HEK293 (cell line): ENCODE measurements at regions not wholly inside any gene's neighbourhood (a gene's known extent, or its start where the extent isn't known, plus 50 kb on each side); places are given as distances from the start of the nearest gene placed in this dataset.

Experiments
- HOXD13 ChIP-seq: sonication (generic); formaldehyde crosslinking; IDR thresholded peaks from 2 replicates; pipeline ENCODE4 v1.8.0; 2022; ENCODE audit warnings: missing genetic modification reagents, borderline replicate concordance
- MEIS1 ChIP-seq: sonication (generic); formaldehyde crosslinking; IDR thresholded peaks from 2 replicates; pipeline ENCODE4 v1.8.1; 2022; ENCODE audit warnings: missing genetic modification reagents, mild to moderate bottlenecking, borderline replicate concordance
- MYNN ChIP-seq: fragments of 450-650 bp; formaldehyde crosslinking; IDR thresholded peaks from 2 replicates; pipeline ENCODE4 v1.5.1; 2016; ENCODE audit warnings: missing biosample characterization, missing genetic modification characterization, borderline replicate concordance
- TCF7L2 ChIP-seq: IDR thresholded peaks from 2 replicates; pipeline ENCODE4 v1.6.1; 2011; ENCODE audit warnings: low read depth, mild to moderate bottlenecking, inconsistent platforms, low read length, moderate library complexity, borderline replicate concordance
- YY1 ChIP-seq: fragments of 450-650 bp; formaldehyde crosslinking; IDR thresholded peaks from 2 replicates; pipeline ENCODE4 v1.5.1; 2018; ENCODE audit warnings: missing biosample characterization, missing genetic modification characterization
- ZBTB8A ChIP-seq: fragments of 450-650 bp; formaldehyde crosslinking; IDR thresholded peaks from 2 replicates; pipeline ENCODE4 v1.5.1; 2016; ENCODE audit warnings: missing biosample characterization, missing genetic modification characterization
- ZFP37 ChIP-seq: fragments of 450-650 bp; formaldehyde crosslinking; IDR thresholded peaks from 2 replicates; pipeline ENCODE4 v1.5.1; 2016; ENCODE audit warnings: missing biosample characterization, missing genetic modification characterization
- ZIC2 ChIP-seq: fragments of 450-650 bp; formaldehyde crosslinking; IDR thresholded peaks from 2 replicates; pipeline ENCODE4 v1.5.1; 2016; ENCODE audit warnings: missing biosample characterization, missing genetic modification characterization
- ZNF701 ChIP-seq: fragments of 450-650 bp; formaldehyde crosslinking; IDR thresholded peaks from 2 replicates; pipeline ENCODE4 v1.5.1; 2016; ENCODE audit warnings: missing biosample characterization, missing genetic modification characterization
- ZNF791 ChIP-seq: fragments of 450-650 bp; formaldehyde crosslinking; IDR thresholded peaks from 2 replicates; pipeline ENCODE4 v1.5.1; 2016; ENCODE audit warnings: missing biosample characterization, missing genetic modification characterization
- TF ChIP-seq, protein P1 (sequence below): fragments of 450-650 bp; formaldehyde crosslinking; IDR thresholded peaks from 2 replicates; pipeline ENCODE4 v1.5.1; 2016; ENCODE audit warnings: missing biosample characterization, missing genetic modification characterization
- TF ChIP-seq, protein P2 (sequence below): fragments of 450-650 bp; formaldehyde crosslinking; IDR thresholded peaks from 2 replicates; pipeline ENCODE4 v1.5.1; 2016; ENCODE audit warnings: missing biosample characterization, missing genetic modification characterization
- TF ChIP-seq, protein P3 (sequence below): fragments of 450-650 bp; formaldehyde crosslinking; IDR thresholded peaks from 2 replicates; pipeline ENCODE4 v1.5.1; 2016; ENCODE audit warnings: missing biosample characterization, missing genetic modification characterization
- TF ChIP-seq, protein P4 (sequence below): fragments of 450-650 bp; formaldehyde crosslinking; IDR thresholded peaks from 2 replicates; pipeline ENCODE4 v1.5.1; 2016; ENCODE audit warnings: missing biosample characterization, missing genetic modification characterization

DNA sequence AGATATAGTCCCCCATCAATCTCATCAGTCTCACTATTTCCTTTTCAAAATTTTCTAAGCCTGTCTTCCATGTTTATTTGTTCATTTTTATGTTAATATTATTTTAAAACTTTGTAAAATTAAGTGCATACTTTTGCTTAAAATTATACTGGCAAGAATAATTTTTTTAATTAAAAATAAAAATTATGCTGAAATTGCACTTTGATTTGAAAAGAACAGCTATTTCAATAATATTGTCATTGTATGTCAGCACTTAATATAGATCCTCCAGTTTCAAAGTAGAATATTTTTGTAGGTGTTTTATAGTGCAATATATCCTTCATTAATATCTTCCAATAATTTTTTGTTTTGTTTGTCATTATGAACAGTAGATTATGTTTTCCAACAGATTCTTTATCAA lies 99.0 kb upstream of the MAGI2 start:
- no peak for TF ChIP-seq MYNN (tag by site-specific recombination)
- TF ChIP-seq, protein P1, sequence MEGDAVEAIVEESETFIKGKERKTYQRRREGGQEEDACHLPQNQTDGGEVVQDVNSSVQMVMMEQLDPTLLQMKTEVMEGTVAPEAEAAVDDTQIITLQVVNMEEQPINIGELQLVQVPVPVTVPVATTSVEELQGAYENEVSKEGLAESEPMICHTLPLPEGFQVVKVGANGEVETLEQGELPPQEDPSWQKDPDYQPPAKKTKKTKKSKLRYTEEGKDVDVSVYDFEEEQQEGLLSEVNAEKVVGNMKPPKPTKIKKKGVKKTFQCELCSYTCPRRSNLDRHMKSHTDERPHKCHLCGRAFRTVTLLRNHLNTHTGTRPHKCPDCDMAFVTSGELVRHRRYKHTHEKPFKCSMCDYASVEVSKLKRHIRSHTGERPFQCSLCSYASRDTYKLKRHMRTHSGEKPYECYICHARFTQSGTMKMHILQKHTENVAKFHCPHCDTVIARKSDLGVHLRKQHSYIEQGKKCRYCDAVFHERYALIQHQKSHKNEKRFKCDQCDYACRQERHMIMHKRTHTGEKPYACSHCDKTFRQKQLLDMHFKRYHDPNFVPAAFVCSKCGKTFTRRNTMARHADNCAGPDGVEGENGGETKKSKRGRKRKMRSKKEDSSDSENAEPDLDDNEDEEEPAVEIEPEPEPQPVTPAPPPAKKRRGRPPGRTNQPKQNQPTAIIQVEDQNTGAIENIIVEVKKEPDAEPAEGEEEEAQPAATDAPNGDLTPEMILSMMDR (tag by site-specific recombination), result no peak
- TF ChIP-seq MEIS1, result no peak
- no peak for TF ChIP-seq TCF7L2
- TF ChIP-seq HOXD13 (CRISPR knock-in tag), result no peak
- TF ChIP-seq, protein P2, sequence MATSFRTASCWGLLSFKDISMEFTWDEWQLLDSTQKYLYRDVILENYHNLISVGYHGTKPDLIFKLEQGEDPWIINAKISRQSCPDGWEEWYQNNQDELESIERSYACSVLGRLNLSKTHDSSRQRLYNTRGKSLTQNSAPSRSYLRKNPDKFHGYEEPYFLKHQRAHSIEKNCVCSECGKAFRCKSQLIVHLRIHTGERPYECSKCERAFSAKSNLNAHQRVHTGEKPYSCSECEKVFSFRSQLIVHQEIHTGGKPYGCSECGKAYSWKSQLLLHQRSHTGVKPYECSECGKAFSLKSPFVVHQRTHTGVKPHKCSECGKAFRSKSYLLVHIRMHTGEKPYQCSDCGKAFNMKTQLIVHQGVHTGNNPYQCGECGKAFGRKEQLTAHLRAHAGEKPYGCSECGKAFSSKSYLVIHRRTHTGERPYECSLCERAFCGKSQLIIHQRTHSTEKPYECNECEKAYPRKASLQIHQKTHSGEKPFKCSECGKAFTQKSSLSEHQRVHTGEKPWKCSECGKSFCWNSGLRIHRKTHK (tag by site-specific recombination), result no peak
- TF ChIP-seq, protein P3, sequence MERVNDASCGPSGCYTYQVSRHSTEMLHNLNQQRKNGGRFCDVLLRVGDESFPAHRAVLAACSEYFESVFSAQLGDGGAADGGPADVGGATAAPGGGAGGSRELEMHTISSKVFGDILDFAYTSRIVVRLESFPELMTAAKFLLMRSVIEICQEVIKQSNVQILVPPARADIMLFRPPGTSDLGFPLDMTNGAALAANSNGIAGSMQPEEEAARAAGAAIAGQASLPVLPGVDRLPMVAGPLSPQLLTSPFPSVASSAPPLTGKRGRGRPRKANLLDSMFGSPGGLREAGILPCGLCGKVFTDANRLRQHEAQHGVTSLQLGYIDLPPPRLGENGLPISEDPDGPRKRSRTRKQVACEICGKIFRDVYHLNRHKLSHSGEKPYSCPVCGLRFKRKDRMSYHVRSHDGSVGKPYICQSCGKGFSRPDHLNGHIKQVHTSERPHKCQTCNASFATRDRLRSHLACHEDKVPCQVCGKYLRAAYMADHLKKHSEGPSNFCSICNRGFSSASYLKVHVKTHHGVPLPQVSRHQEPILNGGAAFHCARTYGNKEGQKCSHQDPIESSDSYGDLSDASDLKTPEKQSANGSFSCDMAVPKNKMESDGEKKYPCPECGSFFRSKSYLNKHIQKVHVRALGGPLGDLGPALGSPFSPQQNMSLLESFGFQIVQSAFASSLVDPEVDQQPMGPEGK (tag by site-specific recombination), result no peak
- TF ChIP-seq ZNF701 (tag by site-specific recombination), result no peak
- no peak for TF ChIP-seq YY1 (tag by site-specific recombination)
- TF ChIP-seq ZNF791 (tag by site-specific recombination), result no peak
- TF ChIP-seq ZFP37, result no peak
- TF ChIP-seq ZIC2, result no peak
- TF ChIP-seq, protein P4, sequence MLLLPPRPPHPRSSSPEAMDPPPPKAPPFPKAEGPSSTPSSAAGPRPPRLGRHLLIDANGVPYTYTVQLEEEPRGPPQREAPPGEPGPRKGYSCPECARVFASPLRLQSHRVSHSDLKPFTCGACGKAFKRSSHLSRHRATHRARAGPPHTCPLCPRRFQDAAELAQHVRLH (tag by site-specific recombination), result no peak
- no peak for TF ChIP-seq ZBTB8A (tag by site-specific recombination)
